HG03097 (cell line): ENCODE measurements at regions not wholly inside any gene's neighbourhood (a gene's known extent, or its start where the extent isn't known, plus 50 kb on each side); places are given as distances from the start of the nearest gene placed in this dataset.
"Not testable (repeated sequence)": the region's sequence is repeated elsewhere in the genome, so short reads cannot be mapped to it uniquely, and the experiment has no call there.

Experiments
- ATAC-seq: cut with Tn5 transposase; IDR thresholded peaks from one replicate; pipeline ENCODE4 v1.9.1; 2021; ENCODE audit not compliant: unreplicated experiment, low FRiP score

DNA sequence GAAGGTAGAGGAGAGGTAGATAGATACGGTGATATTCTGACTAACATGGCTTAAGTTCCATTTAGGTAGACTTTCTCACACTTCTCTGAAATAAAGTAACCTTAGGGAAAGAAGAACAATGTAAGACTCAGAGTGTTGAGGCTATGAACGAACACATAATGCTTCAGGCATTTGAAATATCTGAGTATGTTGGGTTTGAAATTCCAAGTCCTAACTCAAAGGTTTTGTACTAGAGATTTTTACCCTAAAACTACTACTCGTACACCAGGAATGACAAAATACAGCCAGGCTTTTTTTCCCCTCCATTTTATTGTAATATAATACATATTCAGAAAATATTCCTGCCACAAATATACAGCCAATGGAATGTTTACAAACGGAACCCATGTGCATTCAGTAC, 592.6 kb downstream of the ETS1 start:
- no peak for ATAC-seq

GRCh38 chr11:127993788-127994187, 593.6 kb downstream of the ETS1 start:
- ATAC-seq = no peak

GRCh38 chr11:127993281-127993680, 594.1 kb downstream of the ETS1 start:
- ATAC-seq = no peak

- no peak for ATAC-seq
Observed at GRCh38 chr11:127986073-127986472, 601.3 kb downstream of the ETS1 start.

DNA sequence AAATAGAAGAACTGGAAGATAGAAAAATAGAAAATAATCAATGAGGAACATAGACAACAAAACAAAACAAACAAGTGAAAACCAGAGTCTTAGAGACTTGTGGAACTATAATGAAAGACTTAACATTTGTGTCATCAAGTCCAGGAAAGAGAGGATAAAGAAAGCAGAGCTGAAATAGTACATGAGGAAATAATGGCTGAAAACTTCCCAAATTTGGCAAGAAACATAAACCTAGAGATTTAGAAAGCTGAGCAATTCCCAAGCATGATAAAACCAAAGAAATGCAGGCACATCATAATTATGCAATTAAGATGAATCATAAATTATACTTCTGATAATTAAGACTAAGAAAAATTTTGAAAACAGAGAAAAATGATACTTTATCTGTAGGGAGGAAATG, 614.5 kb downstream of the ETS1 start:
- no peak for ATAC-seq

DNA sequence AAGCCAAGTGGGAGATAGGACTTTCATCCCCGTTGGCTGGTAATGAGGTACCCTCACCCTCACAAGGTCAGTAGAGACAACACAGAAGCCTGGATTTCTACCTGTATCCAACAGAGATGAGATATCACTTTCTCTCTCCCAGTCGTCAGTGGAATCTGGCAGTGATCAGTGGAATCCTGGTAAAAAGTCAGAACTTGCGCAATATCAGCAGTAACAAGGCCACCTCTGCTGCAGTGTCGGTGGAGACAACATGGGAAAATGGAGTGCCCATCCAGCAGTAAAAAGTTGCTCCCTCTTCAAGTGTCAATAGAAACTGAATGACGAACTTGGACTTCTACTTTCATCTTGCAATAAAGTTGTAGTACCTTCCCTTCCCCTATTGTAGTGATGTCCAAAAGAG, 615.9 kb downstream of the ETS1 start:
- ATAC-seq = no peak

- no peak for ATAC-seq
Observed at GRCh38 chr11:127966821-127967220, 620.5 kb downstream of the ETS1 start.

DNA sequence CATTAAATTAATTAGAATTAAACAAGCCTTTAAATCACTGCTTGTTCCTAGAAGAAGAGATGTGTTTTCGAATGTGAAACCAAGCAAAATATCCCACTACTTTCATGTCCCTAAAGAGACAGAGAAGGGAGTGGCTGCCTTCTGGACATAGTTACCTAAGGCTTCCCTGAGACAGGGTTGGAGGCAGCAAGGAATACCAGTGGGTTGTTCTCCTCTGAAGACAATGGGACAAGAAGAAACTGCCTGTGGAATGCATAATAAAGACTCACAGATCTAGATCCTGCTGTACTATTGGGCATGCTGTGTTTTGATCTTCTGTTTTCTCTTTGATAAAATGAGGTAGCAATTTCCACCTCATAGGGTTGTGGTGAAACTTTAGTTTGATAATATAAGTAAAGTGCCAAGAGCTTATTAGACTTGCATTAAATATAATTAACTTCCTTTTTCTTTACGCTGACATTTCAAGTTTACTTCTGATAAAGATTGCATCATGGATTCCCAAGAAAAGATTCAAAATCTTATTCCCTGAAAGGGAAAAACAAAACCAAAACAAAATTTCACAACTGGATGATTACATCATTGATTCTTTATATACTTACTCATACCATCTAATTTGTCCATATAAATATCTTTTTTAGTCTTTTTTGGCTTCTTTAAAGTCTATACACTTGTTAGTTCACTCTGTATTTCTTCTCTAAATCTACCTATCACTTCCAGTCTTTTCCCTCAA, 621.3 kb downstream of the ETS1 start:
- ATAC-seq = no peak

- ATAC-seq = no peak
Observed at GRCh38 chr11:127962416-127962815, 624.9 kb downstream of the ETS1 start.

DNA sequence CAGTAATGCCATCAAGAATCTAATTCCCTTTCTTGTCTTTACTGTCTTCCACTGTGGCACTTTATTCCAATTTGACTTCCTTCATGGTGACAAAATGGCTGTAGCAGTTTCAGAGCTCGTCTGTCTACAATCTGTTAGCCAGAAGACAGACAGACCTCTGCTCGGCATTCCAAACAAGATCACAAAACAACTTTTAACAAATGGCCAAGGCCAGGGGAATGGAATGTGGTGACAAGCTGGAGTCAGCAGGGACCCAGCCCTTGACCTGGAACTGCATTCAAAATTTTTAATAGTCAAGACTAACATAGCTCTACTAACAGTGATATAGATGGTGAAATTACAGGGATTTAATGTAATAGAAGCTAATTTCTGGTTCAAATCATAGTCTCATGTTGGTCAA, 637.2 kb downstream of the ETS1 start:
- no peak for ATAC-seq

GRCh38 chr11:127943763-127944162, 643.6 kb downstream of the ETS1 start:
- ATAC-seq = no peak

- ATAC-seq = no peak
Observed at GRCh38 chr11:127943152-127943551, 644.2 kb downstream of the ETS1 start.

DNA sequence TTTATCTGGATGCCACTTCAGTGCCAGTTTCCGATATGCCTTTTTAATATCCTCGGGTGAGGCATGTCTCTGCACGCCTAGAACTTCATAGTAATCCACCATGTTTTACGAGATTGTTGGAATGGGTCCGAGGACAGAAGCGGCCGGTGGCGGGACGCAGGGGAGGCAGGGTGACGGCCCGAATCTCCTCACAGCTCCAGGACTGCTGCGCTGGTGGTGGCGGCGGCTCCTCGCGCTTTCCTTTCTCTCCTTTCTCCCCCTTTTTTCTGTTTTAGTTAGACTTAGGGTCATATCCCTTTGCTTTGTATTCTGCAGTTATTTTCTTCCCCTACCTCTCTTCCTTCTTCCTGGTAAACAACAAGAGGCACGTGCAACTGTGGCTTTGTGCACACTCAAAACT, 645.8 kb downstream of the ETS1 start:
- ATAC-seq = not testable (repeated sequence)

GRCh38 chr11:127939000-127939399, 648.4 kb downstream of the ETS1 start:
- no peak for ATAC-seq

- ATAC-seq = no peak
Observed at GRCh38 chr11:127935081-127935480, 652.3 kb downstream of the ETS1 start.

DNA sequence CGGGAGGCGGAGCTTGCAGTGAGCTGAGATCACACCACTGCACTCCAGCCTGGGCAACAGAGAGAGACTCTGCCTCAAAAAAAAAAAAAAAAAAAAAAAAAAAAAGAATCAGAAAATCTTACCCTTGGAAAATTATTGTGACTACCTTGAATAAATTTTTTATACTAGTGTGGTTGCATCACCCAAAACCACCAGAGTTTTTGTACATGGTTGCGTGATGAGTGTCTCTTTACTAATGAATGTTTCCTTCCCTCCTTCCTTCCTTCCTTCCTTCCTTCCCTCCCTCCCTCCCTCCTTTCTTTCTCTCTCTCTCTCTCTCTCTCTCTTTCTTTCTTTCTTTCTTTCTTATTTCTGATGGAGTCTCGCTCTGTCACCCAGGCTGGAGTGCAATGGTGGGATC, 653.4 kb downstream of the ETS1 start:
- ATAC-seq = not testable (repeated sequence)

GRCh38 chr11:127931803-127932202, 655.6 kb downstream of the ETS1 start:
- no peak for ATAC-seq

- no peak for ATAC-seq
Observed at GRCh38 chr11:127926721-127927120, 660.6 kb downstream of the ETS1 start.

GRCh38 chr11:127925475-127925874, 661.9 kb downstream of the ETS1 start:
- ATAC-seq = no peak

GRCh38 chr11:127919206-127920000, 668.0 kb downstream of the ETS1 start:
- ATAC-seq = no peak

DNA sequence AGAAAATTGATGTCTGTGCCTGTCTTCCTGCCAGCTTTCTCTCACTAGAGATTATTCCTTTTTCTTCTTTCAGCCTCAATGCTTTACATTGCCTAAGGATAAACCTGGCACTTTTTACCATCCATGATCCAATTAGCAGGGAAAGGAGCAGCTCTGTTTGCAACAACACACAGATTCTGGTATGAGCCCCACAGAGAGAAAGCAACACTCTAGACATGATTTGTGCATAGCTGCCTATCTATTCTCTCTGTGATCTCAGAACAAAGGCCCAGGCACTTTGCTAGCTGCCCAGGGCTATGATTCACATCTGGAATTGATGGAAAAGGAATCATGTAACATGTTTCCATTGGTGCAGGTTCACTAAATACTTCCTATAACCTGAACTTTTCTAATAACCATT, 685.0 kb downstream of the ETS1 start:
- no peak for ATAC-seq
